ENCODE measurements at regions not wholly inside any gene's neighbourhood (a gene's known extent, or its start where the extent isn't known, plus 50 kb on each side); places are given as distances from the start of the nearest gene placed in this dataset.

DNA sequence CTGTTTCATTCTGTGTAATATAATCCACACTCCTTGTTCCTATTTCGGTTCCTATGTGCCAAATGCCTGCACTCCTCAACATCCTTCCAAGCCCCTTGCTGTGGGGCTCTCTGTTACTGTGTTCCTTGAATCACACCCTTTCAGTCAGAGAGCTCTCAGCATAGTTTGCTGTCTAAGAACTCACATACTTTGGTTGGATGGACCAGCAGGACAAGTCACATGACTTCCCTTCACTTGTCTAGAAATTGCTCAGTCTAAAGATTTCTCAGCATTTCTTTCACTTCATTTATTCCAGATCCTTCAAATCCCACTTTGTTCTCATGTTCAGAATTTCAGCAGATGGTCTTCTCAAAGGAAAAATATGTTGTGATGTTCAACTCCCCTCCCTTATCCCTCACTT is 203.5 kb upstream of the PFN2 start:
- ChIA-PET POLR2A (no interaction called here), SMC1A (ENCODE audit: uncharacterized antibody, unreplicated experiment) (interaction anchor here (0.9 to 1.6 kb wide), 6 partner anchors 10 to 237 kb away, joined by 3 to 7 read pairs (median 3); no protein-coding TSS in a partner anchor), CTCF (interaction anchor here (0.8 to 2.8 kb wide), 5 partner anchors 10 to 408 kb away, joined by 3 to 6 read pairs (median 4); no protein-coding TSS in a partner anchor), RAD21 (ENCODE audit: unreplicated experiment) (interaction anchor here (0.8 to 2.4 kb wide), 2 partner anchors 10 to 207 kb away, joined by 3 to 11 read pairs; no protein-coding TSS in a partner anchor)
- H3K4me3 ChIP-seq: no peak overlapping the region
- FAIRE-seq (no peak), DNase-seq (ENCODE audit: low read depth, low spot score) (no peak), ATAC-seq (no peak)
- no peak overlapping the region for H2AFZ ChIP-seq (ENCODE audit: control insufficient read depth, low read depth, low read length)
- BruUV-seq (replicated peaks): no TSS peak
- H3K27ac ChIP-seq (ENCODE audit: control insufficient read depth, insufficient read depth): no peak overlapping the region
- H3K27me3 ChIP-seq (replicated peaks in 1 of 2; ENCODE audit: control insufficient read depth in 2 of 2, insufficient read depth in 2 of 2, low read length in 1 of 2): no peaks in the 10 kb centered on the region
- in situ Hi-C loops (cut with MboI) (no loop called here), intact Hi-C loops (cut with micrococcal nuclease; ENCODE audit: unreplicated experiment) (no loop called here)
- no peaks in the 10 kb centered on the region for H3K36me3 ChIP-seq (ENCODE audit: control insufficient read depth in 2 of 2, insufficient read depth in 2 of 2, low read length in 1 of 2)
- WGBS (ENCODE audit: insufficient coverage, insufficient replicate concordance, low lambda C conversion rate, missing lambda C conversion rate): 0% methylated on average over 1 of the region's 1 CpG
- no peak overlapping the region for H3K9ac ChIP-seq (ENCODE audit: control insufficient read depth, insufficient read depth, low read length)
- H3K4me2 ChIP-seq (ENCODE audit: control insufficient read depth, insufficient read depth): no peak overlapping the region
- H4K20me1 ChIP-seq (ENCODE audit: control insufficient read depth, insufficient read depth): no peaks in the 10 kb centered on the region
- TF ChIP-seq, protein P1, sequence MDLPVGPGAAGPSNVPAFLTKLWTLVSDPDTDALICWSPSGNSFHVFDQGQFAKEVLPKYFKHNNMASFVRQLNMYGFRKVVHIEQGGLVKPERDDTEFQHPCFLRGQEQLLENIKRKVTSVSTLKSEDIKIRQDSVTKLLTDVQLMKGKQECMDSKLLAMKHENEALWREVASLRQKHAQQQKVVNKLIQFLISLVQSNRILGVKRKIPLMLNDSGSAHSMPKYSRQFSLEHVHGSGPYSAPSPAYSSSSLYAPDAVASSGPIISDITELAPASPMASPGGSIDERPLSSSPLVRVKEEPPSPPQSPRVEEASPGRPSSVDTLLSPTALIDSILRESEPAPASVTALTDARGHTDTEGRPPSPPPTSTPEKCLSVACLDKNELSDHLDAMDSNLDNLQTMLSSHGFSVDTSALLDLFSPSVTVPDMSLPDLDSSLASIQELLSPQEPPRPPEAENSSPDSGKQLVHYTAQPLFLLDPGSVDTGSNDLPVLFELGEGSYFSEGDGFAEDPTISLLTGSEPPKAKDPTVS (IDR thresholded peaks at IDR 0.05; ENCODE audit: low read depth, low read length): no peak
- TF ChIP-seq SPI1 (IDR thresholded peaks at IDR 0.05; ENCODE audit: borderline replicate concordance, insufficient read depth, low read depth, low read length) (no peak), ZNF274 (IDR thresholded peaks at IDR 0.05; ENCODE audit: insufficient read depth, insufficient read length) (no peak), IKZF2 (IDR thresholded peaks at IDR 0.05) (no peak), RAD51 (IDR thresholded peaks at IDR 0.05) (peak; percentile 48; the same call in 1 of the 2 replicates), NFXL1 (IDR thresholded peaks at IDR 0.05; ENCODE audit: borderline replicate concordance) (no peak), ZNF24 (IDR thresholded peaks at IDR 0.05) (peak; percentile 40; the same call in 1 of the 2 replicates)
- no peaks in the 10 kb centered on the region for H3K79me2 ChIP-seq (ENCODE audit: control insufficient read depth, insufficient read depth, low read length)
- 0 out of 2 replicates have a peak, but pooled peaks cover 4% of the 10 kb centered on the region for H3K4me1 ChIP-seq (ENCODE audit: control insufficient read depth, insufficient read depth, low read length)
- no peaks in the 10 kb centered on the region; the same call in 2 of the 3 replicates for H3K9me3 ChIP-seq (replicated peaks; ENCODE audit: control insufficient read depth, insufficient read depth, low read length)
